ENCODE measurements at regions not wholly inside any gene's neighbourhood (a gene's known extent, or its start where the extent isn't known, plus 50 kb on each side); places are given as distances from the start of the nearest gene placed in this dataset.

DNA sequence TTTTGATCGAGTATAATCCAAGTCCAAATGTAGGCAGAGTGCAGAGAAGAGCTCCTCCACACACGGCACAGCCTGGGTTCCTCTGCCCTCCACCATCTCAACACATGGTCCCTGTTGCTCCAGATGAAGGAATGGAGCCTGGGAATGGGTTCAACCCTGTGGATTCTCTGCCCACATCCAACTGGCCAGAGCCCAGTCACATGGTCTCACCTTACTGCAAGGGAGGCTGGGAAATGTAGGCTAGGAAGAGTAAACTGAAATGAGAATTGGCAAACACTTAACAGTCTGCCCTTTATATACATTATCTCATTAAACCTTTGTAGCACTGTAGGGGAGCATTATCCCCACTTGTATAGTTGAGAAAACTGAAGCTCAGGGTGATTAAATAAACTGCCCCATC, 60.1 kb upstream of the RAB4A start:
- TF ChIP-seq, protein P1, sequence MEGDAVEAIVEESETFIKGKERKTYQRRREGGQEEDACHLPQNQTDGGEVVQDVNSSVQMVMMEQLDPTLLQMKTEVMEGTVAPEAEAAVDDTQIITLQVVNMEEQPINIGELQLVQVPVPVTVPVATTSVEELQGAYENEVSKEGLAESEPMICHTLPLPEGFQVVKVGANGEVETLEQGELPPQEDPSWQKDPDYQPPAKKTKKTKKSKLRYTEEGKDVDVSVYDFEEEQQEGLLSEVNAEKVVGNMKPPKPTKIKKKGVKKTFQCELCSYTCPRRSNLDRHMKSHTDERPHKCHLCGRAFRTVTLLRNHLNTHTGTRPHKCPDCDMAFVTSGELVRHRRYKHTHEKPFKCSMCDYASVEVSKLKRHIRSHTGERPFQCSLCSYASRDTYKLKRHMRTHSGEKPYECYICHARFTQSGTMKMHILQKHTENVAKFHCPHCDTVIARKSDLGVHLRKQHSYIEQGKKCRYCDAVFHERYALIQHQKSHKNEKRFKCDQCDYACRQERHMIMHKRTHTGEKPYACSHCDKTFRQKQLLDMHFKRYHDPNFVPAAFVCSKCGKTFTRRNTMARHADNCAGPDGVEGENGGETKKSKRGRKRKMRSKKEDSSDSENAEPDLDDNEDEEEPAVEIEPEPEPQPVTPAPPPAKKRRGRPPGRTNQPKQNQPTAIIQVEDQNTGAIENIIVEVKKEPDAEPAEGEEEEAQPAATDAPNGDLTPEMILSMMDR (IDR thresholded peaks at IDR 0.05; ENCODE audit: control extremely low read depth, extremely low read depth, low read depth, missing control alignments): no peak
- ChIA-PET POLR2A (no interaction called here), CTCF (no interaction called here)
- no peak for DNase-seq (ENCODE audit: extremely low spot score)

GRCh38 chr1:229213797-229214196, 57.1 kb upstream of the RAB4A start:
- TF ChIP-seq, protein P1 (IDR thresholded peaks at IDR 0.05; ENCODE audit: control extremely low read depth, extremely low read depth, low read depth, missing control alignments): no peak
- ChIA-PET POLR2A (no interaction called here), CTCF (interaction anchor here (0.9 kb wide), 1 partner anchor 28 kb away, joined by 3 read pairs; no protein-coding TSS in a partner anchor)
- no peak for DNase-seq (ENCODE audit: extremely low spot score)

DNA sequence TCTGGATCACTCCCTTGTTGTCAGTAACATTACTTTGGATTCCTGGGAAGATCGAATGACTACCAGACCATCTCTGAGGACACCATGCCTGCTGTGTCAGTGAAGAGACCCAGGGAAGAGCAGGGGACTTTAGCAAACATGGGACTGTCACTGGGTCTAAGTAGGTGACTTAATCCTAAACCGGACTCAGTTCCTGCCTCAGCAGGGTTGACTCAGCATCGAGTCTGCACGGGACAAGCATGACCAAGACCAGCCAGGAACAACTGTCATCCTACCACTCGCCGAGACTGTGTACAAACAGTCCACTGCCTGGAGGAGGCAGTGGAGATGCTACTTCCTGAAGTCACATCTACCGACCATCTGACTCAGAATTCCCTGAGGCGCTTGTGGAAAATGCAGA, 53.2 kb upstream of the RAB4A start:
- no peak for DNase-seq (ENCODE audit: extremely low spot score)
- TF ChIP-seq, protein P1 (IDR thresholded peaks at IDR 0.05; ENCODE audit: control extremely low read depth, extremely low read depth, low read depth, missing control alignments): no peak
- ChIA-PET POLR2A (no interaction called here), CTCF (interaction anchor here (1.6 kb wide), 1 partner anchor 10 kb away, joined by 12 read pairs; no protein-coding TSS in a partner anchor)

- ChIA-PET POLR2A (no interaction called here), CTCF (interaction anchor here (1.6 kb wide), 1 partner anchor 9 kb away, joined by 12 read pairs; no protein-coding TSS in a partner anchor)
- no peak for DNase-seq (ENCODE audit: extremely low spot score)
- TF ChIP-seq, protein P1 (IDR thresholded peaks at IDR 0.05; ENCODE audit: control extremely low read depth, extremely low read depth, low read depth, missing control alignments): no peak
These were observed 52.3 kb upstream of the RAB4A start for GRCh38 chr1:229218612-229219025.

DNA sequence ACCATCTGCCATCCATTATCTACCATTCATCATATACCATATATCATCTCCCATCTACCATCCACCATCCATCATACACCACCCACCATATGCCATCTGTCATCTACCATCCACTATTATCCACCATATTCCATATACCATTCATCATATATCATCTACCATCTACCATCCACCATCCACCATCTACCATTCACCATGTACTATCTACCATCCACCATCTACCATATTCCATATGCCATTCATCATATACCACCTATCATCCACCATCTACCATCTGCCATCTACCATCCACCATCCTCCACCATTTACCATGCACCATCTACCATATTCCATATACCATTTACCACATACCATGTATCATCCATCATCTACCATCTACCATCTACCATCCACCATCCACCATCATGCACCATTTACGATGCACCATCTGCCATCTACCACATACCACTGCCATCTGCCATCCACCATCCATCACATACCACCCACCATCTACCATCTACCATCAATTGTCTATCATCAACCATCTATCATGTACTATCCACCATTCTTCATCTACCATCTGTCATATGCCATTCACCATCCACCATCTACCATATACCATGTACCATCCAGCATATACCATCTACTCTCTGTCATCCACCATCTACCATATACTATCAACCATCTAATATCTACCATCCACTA, 50.6 kb upstream of the RAB4A start:
- ChIA-PET CTCF (no interaction called here), POLR2A (no interaction called here)
- TF ChIP-seq, protein P1 (IDR thresholded peaks at IDR 0.05; ENCODE audit: control extremely low read depth, extremely low read depth, low read depth, missing control alignments): no peak
- no peak for DNase-seq (ENCODE audit: extremely low spot score)

DNA sequence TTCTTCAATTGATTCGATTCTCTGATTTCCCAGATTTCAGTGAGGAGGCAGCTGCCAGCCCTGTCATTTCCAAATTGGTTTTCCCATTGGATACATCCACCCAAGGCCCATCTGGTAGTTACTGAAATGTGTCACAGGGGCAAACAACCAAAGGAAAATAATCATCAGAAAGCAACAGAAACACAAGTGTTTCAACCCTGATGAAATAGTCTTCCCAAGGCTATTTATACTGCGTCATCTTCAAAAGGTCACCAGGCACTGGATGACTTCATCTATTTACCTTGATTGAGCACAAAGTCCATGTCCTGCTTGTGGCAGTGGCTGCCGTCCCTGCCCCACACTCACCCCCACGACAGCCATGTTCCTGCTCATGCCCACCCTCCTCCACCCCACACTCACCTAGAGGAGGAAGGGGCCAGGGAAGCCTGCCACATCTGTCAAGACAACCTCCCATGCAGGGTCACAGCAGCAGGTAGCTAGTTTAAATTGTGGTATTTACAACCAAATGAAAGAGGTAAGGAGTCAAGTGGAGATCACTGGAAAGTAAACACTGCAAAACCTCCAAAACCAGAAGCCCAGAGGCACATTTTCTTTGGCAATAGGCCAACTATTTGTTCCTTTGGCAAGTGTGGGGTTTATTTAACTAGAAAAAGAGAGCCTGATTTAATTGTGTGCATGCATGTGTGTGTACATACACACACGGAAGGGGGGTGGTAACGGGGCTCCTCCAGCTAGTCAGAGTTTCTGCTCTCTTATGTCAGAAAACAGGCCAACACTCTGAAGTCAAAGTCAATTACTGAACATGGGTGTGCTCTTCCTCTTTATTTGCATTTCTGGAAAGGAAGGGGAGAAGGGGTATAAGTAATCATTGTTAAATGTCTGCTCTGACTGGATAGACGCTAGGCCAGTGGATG, 49.5 kb upstream of the RAB4A start:
- ChIA-PET POLR2A (no interaction called here), CTCF (interaction anchor here (1.2 kb wide), 1 partner anchor 16 kb away, joined by 3 read pairs; no protein-coding TSS in a partner anchor)
- TF ChIP-seq, protein P1 (IDR thresholded peaks at IDR 0.05; ENCODE audit: control extremely low read depth, extremely low read depth, low read depth, missing control alignments): no peak
- DNase-seq (ENCODE audit: extremely low spot score): no peak
